ENCODE measurements at regions not wholly inside any gene's neighbourhood (a gene's known extent, or its start where the extent isn't known, plus 50 kb on each side); places are given as distances from the start of the nearest gene placed in this dataset.

GRCh38 chr20:22100686-22101085, 395.2 kb downstream of the PAX1 start:
- FAIRE-seq (no peak), DNase-seq (ENCODE audit: low read depth) (no peak)
- H3K4me3 ChIP-seq (ENCODE audit: low read depth, low read length), result no peak overlapping the region
- no peaks in the 10 kb centered on the region for H3K27me3 ChIP-seq (ENCODE audit: control insufficient read depth, insufficient read depth, low read length)
- TF ChIP-seq CTCF (IDR thresholded peaks at IDR 0.05; ENCODE audit: insufficient read depth, low read length, severe bottlenecking), result no peak
- no peaks in the 10 kb centered on the region for H3K36me3 ChIP-seq (ENCODE audit: control insufficient read depth, insufficient read depth, low read length)

GRCh38 chr20:22099348-22099747, 393.9 kb downstream of the PAX1 start:
- FAIRE-seq (no peak), DNase-seq (ENCODE audit: low read depth) (no peak)
- Histone ChIP-seq H3K36me3 (ENCODE audit: control insufficient read depth, insufficient read depth, low read length) (no peaks in the 10 kb centered on the region), H3K4me3 (ENCODE audit: low read depth, low read length) (no peak overlapping the region), H3K27me3 (ENCODE audit: control insufficient read depth, insufficient read depth, low read length) (no peaks in the 10 kb centered on the region)
- no peak for TF ChIP-seq CTCF (IDR thresholded peaks at IDR 0.05; ENCODE audit: insufficient read depth, low read length, severe bottlenecking)

GRCh38 chr20:22098511-22098910, 393.0 kb downstream of the PAX1 start:
- Histone ChIP-seq H3K27me3 (ENCODE audit: control insufficient read depth, insufficient read depth, low read length) (no peaks in the 10 kb centered on the region), H3K4me3 (ENCODE audit: low read depth, low read length) (no peak overlapping the region), H3K36me3 (ENCODE audit: control insufficient read depth, insufficient read depth, low read length) (no peaks in the 10 kb centered on the region)
- DNase-seq (ENCODE audit: low read depth) (no peak), FAIRE-seq (no peak)
- TF ChIP-seq CTCF (IDR thresholded peaks at IDR 0.05; ENCODE audit: insufficient read depth, low read length, severe bottlenecking), result no peak

- FAIRE-seq (no peak), DNase-seq (ENCODE audit: low read depth) (no peak)
- Histone ChIP-seq H3K36me3 (ENCODE audit: control insufficient read depth, insufficient read depth, low read length) (no peaks in the 10 kb centered on the region), H3K4me3 (ENCODE audit: low read depth, low read length) (no peak overlapping the region), H3K27me3 (ENCODE audit: control insufficient read depth, insufficient read depth, low read length) (no peaks in the 10 kb centered on the region)
- TF ChIP-seq CTCF (IDR thresholded peaks at IDR 0.05; ENCODE audit: insufficient read depth, low read length, severe bottlenecking), result no peak
These were observed 387.7 kb downstream of the PAX1 start for GRCh38 chr20:22093122-22093521.

- no peak for TF ChIP-seq CTCF (IDR thresholded peaks at IDR 0.05; ENCODE audit: insufficient read depth, low read length, severe bottlenecking)
- DNase-seq (ENCODE audit: low read depth) (no peak), FAIRE-seq (no peak)
- no peaks in the 10 kb centered on the region for H3K27me3 ChIP-seq (ENCODE audit: control insufficient read depth, insufficient read depth, low read length)
- no peaks in the 10 kb centered on the region for H3K36me3 ChIP-seq (ENCODE audit: control insufficient read depth, insufficient read depth, low read length)
- no peak overlapping the region for H3K4me3 ChIP-seq (ENCODE audit: low read depth, low read length)
These were observed 383.4 kb downstream of the PAX1 start for GRCh38 chr20:22088882-22089281.

GRCh38 chr20:22080985-22081384, 375.5 kb downstream of the PAX1 start:
- no peak overlapping the region for H3K4me3 ChIP-seq (ENCODE audit: low read depth, low read length)
- no peaks in the 10 kb centered on the region for H3K36me3 ChIP-seq (ENCODE audit: control insufficient read depth, insufficient read depth, low read length)
- H3K27me3 ChIP-seq (ENCODE audit: control insufficient read depth, insufficient read depth, low read length), result no peaks in the 10 kb centered on the region
- peak; percentile 43 for DNase-seq (ENCODE audit: low read depth)
- TF ChIP-seq CTCF (IDR thresholded peaks at IDR 0.05; ENCODE audit: insufficient read depth, low read length, severe bottlenecking), result no peak
- no peak for FAIRE-seq
